Testis (tissue), 2 donors: ENCODE measurements at regions not wholly inside any gene's neighbourhood (a gene's known extent, or its start where the extent isn't known, plus 50 kb on each side); places are given as distances from the start of the nearest gene placed in this dataset.

Source experiments
- CTCF ChIP-seq, 3 experiments: fragments of 450-650 bp in 2 of 3; fragments of 200-600 bp in 1 of 3; sonication (generic) in 1 of 3; IDR thresholded peaks; one replicate each; pipeline ENCODE4 v1.5.1; 2016 to 2019; ENCODE audit warnings: antibody characterized with exemption in 3 of 3, mild to moderate bottlenecking in 2 of 3, moderate library complexity in 1 of 3
- POLR2A ChIP-seq: fragments of 450-650 bp; IDR thresholded peaks from one replicate; pipeline ENCODE4 v1.6.1; 2017; ENCODE audit warnings: antibody characterized with exemption, mild to moderate bottlenecking, moderate library complexity

- TF ChIP-seq POLR2A = no peak
- TF ChIP-seq CTCF (IDR thresholded peaks at IDR 0.05) = no peak
Measured at GRCh38 chr11:36736103-36736502, 138.1 kb upstream of the RAG2 start.
